Right lobe of liver (tissue), 4 donors: ENCODE measurements at regions not wholly inside any gene's neighbourhood (a gene's known extent, or its start where the extent isn't known, plus 50 kb on each side); places are given as distances from the start of the nearest gene placed in this dataset.

Experiments
- CTCF ChIP-seq, 4 donors: fragments of 200-600 bp in 3 of 4; fragments of 450-650 bp in 1 of 4; IDR thresholded peaks; one replicate each; pipeline versions ENCODE4 v1.5.1 to v1.8.0; 2016 to 2022; ENCODE audit warnings: antibody characterized with exemption in 4 of 4, mild to moderate bottlenecking in 2 of 4
- POLR2A ChIP-seq: fragments of 450-650 bp; IDR thresholded peaks from one replicate; pipeline ENCODE4 v1.6.1; 2017; ENCODE audit warnings: antibody characterized with exemption, mild to moderate bottlenecking
- donor health status: DM: no; HTN: no; CAD: no.
- donor health status: DM: no; HTN: no; CAD: no.
- donor health status: DM: no; HTN: yes; CAD: no.

- TF ChIP-seq CTCF (IDR thresholded peaks at IDR 0.05): no peak
- no peak for TF ChIP-seq POLR2A
Measured at GRCh38 chr9:99628285-99628684, 193.4 kb upstream of the NR4A3 start.
